IMR-90 (cell line): ENCODE measurements at regions not wholly inside any gene's neighbourhood (a gene's known extent, or its start where the extent isn't known, plus 50 kb on each side); places are given as distances from the start of the nearest gene placed in this dataset.
A peak's percentile ranks its signal among the peaks of the same experiment; 100 is the strongest.

ENCODE experiments used
- ATAC-seq: fragments of 200-7000 bp; cut with Tn5 transposase; 2 replicates; pipeline ENCODE4 v1.9.1; 2020; ENCODE audit warnings: low read depth, mild to moderate bottlenecking, moderate library complexity
- BruUV-seq: library from RNA; stranded (reverse); fragments of 400-500 nt; replicated peaks from 2 replicates; lab custom pipeline; 2021; lab: Mats Ljungman, UMichigan
- CTCF ChIA-PET: fragments of 300-600 bp; formaldehyde crosslinking; extraction: SDS; loops from one replicate; lab custom pipeline; 2021; ENCODE audit warnings: antibody characterized with exemption; lab: Yijun Ruan, JAX
- POLR2A ChIA-PET: fragments of 300-600 bp; sonication (Branson Sonifier 250); formaldehyde crosslinking; loops from one replicate; lab custom pipeline; 2022; ENCODE audit warnings: antibody characterized with exemption; ENCODE audit not compliant: unreplicated experiment; lab: Charles Lee
- DNase-seq: peaks from one replicate; pipeline ENCODE4 v3.0.0; 2013
- H2AFZ ChIP-seq: replicated peaks from 2 replicates; pipeline ENCODE3; 2013; ENCODE audit warnings: low read length, mild to moderate bottlenecking; ENCODE audit not compliant: poor library complexity
- H2AK5ac ChIP-seq: 2 replicates; pipeline ENCODE4 v1.6.1; 2013; ENCODE audit warnings: low read depth, low read length, inconsistent platforms
- H2AK9ac ChIP-seq: replicated peaks from 2 replicates; pipeline ENCODE3; 2013; ENCODE audit warnings: mild to moderate bottlenecking, low read depth, low read length, moderate library complexity; ENCODE audit not compliant: poor library complexity
- H2BK120ac ChIP-seq: 2 replicates; pipeline ENCODE4 v1.6.1; 2013; ENCODE audit warnings: low read depth, low read length, inconsistent platforms
- H2BK15ac ChIP-seq: 3 replicates; pipeline ENCODE4 v1.6.1; 2013; ENCODE audit warnings: low read depth, low read length, inconsistent platforms
- H2BK20ac ChIP-seq: 2 replicates; pipeline ENCODE4 v1.6.1; 2013; ENCODE audit warnings: low read depth, mild to moderate bottlenecking, inconsistent platforms, low read length, moderate library complexity
- H2BK5ac ChIP-seq: 2 replicates; pipeline ENCODE4 v1.6.1; 2013; ENCODE audit warnings: mild to moderate bottlenecking, low read depth, low read length, inconsistent platforms; ENCODE audit not compliant: poor library complexity, severe bottlenecking
- H3K14ac ChIP-seq: replicated peaks from 2 replicates; pipeline ENCODE4 v1.6.1; 2013; ENCODE audit warnings: low read depth, low read length, inconsistent platforms
- H3K18ac ChIP-seq: 2 replicates; pipeline ENCODE4 v1.6.1; 2013; ENCODE audit warnings: low read depth, low read length, control low read depth
- H3K23ac ChIP-seq: 2 replicates; pipeline ENCODE4 v1.6.1; 2013; ENCODE audit warnings: low read depth, low read length, inconsistent platforms
- H3K27ac ChIP-seq: 2 replicates; pipeline ENCODE4 v1.5.1; 2013; ENCODE audit warnings: mild to moderate bottlenecking, control low read depth, low read length; ENCODE audit not compliant: insufficient read depth
- H3K27me3 ChIP-seq: 2 replicates; pipeline ENCODE4 v1.6.1; 2013; ENCODE audit warnings: low read length; ENCODE audit not compliant: control insufficient read depth, insufficient read depth
- H3K36me3 ChIP-seq: 2 replicates; pipeline ENCODE4 v1.6.1; 2013; ENCODE audit warnings: low read length, mixed read lengths; ENCODE audit not compliant: control insufficient read depth, insufficient read depth
- H3K4ac ChIP-seq: 2 replicates; pipeline ENCODE4 v1.6.1; 2013; ENCODE audit warnings: low read depth, low read length, inconsistent platforms
- H3K4me1 ChIP-seq: 2 replicates; pipeline ENCODE4 v1.6.1; 2013; ENCODE audit warnings: low read length, mixed read lengths; ENCODE audit not compliant: control insufficient read depth, insufficient read depth
- H3K4me2 ChIP-seq: 2 replicates; pipeline ENCODE4 v1.6.1; 2013; ENCODE audit warnings: low read depth, mild to moderate bottlenecking, control low read depth, low read length, moderate library complexity
- H3K4me3 ChIP-seq: 2 replicates; pipeline ENCODE4 v1.5.1; 2013; ENCODE audit warnings: low read depth, mild to moderate bottlenecking, control low read depth, low read length, moderate library complexity; ENCODE audit not compliant: insufficient read depth
- H3K56ac ChIP-seq: 2 replicates; pipeline ENCODE4 v1.6.1; 2013; ENCODE audit warnings: low read length, inconsistent platforms; ENCODE audit not compliant: insufficient read depth; ENCODE audit errors: extremely low read depth
- H3K79me1 ChIP-seq, 2 experiments: 2 replicates each; pipeline ENCODE4 v1.6.1; 2013; ENCODE audit warnings: low read length in 2 of 2, inconsistent platforms in 1 of 2, low read depth in 1 of 2
- H3K9ac ChIP-seq: 2 replicates; pipeline ENCODE4 v1.6.1; 2013; ENCODE audit warnings: low read depth, low read length, control low read depth
- H3K9me1 ChIP-seq: 2 replicates; pipeline ENCODE4 v1.6.1; 2013; ENCODE audit warnings: low read length, inconsistent platforms; ENCODE audit not compliant: insufficient read depth
- H3K9me3 ChIP-seq: 2 replicates; pipeline ENCODE4 v1.6.1; 2013; ENCODE audit warnings: low read length; ENCODE audit not compliant: control insufficient read depth, insufficient read depth
- H4K20me1 ChIP-seq: 2 replicates; pipeline ENCODE4 v1.6.1; 2013; ENCODE audit warnings: low read length, inconsistent platforms; ENCODE audit not compliant: insufficient read depth
- H4K5ac ChIP-seq: 2 replicates; pipeline ENCODE4 v1.6.1; 2013; ENCODE audit warnings: mild to moderate bottlenecking, low read depth, low read length, control low read depth
- H4K8ac ChIP-seq, 2 experiments: 2 replicates each; pipeline ENCODE4 v1.6.1; 2013; ENCODE audit warnings: low read depth in 2 of 2, low read length in 2 of 2, control low read depth in 1 of 2, inconsistent platforms in 1 of 2
- H4K91ac ChIP-seq: 2 replicates; pipeline ENCODE4 v1.6.1; 2013; ENCODE audit warnings: low read depth, low read length, inconsistent platforms; ENCODE audit not compliant: insufficient read depth
- CHD1 ChIP-seq: IDR thresholded peaks from 2 replicates; pipeline ENCODE4 v1.6.1; 2012; ENCODE audit warnings: low read depth, low read length, improper control_type of control experiment
- POLR2A ChIP-seq: IDR thresholded peaks from 2 replicates; pipeline ENCODE4 v1.6.1; 2012; ENCODE audit warnings: mild to moderate bottlenecking, low read depth, low read length
- RFX5 ChIP-seq: IDR thresholded peaks from 2 replicates; pipeline ENCODE4 v1.8.0; 2012; ENCODE audit warnings: low read depth, mild to moderate bottlenecking, low read length, moderate library complexity
- WGBS, 2 experiments: methylation state at CpG; one replicate each; pipeline versions ENCODE4 v1.1.5 to v1.1.7; 2013; ENCODE audit warnings: missing lambda C conversion rate in 2 of 2; ENCODE audit not compliant: insufficient read length in 1 of 2; ENCODE audit errors: extremely low coverage in 2 of 2; 5-methylcytosine and 5-hydroxymethylcytosine counted together
- dilution Hi-C: fragments of 300-500 bp; cut with HindIII; formaldehyde crosslinking; loops from one replicate; pipeline ENCODE4 v1.14.3; 2018; ENCODE audit warnings: low sequenced_read_pairs; ENCODE audit not compliant: unreplicated experiment
- in situ Hi-C: fragments of 300-500 bp; cut with MboI; formaldehyde crosslinking; loops from 3 replicates; pipeline ENCODE4 v1.14.3; 2019; ENCODE audit warnings: low sequenced_read_pairs, inconsistent platforms, mixed read lengths
- intact Hi-C: fragments of 100-400 bp; cut with micrococcal nuclease; formaldehyde crosslinking; loops from 2 replicates; pipeline ENCODE4 v1.10.0; 2022
- TF ChIP-seq, protein P1 (sequence below): fragments of 150-350 bp; IDR thresholded peaks from 2 replicates; pipeline ENCODE4 v1.6.1; 2017; ENCODE audit warnings: mild to moderate bottlenecking, antibody characterized with exemption, low read length, low read depth
- TF ChIP-seq, protein P2 (sequence below): conservative IDR thresholded peaks from 2 replicates; pipeline ENCODE4 v1.5.1; 2012; ENCODE audit warnings: mild to moderate bottlenecking, low read depth, low read length, improper control_type of control experiment

DNA sequence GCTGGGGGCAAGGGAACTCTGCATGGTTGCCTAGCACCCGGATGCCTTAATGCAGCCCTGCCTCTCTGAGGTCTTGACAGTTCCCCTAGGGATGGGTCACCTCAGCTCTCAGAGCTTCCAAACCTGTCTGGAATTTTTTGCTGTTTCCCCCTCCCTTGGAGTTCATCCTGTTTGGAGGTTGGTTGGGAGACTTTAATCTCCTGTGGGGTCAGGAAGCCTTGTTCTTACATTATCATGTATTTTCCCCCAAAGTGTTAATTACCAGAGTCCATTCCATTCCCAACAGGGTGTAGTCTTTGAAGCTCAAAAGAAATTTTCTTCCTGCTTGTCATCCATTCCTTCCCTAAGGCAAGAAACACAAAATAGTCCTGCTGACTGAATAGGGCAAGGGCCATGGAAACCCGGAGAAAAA, 150.3 kb upstream of the SPRY4 start:
- Histone ChIP-seq H3K9me3 (peaks cover 4% of the 10 kb centered on the region; the same call in 1 of the 2 replicates), H2AFZ (no peak overlapping the region), H3K4me2 (no peak overlapping the region), H3K23ac (peak overlapping the region; percentile 57; the same call in 1 of the 2 replicates), H3K4ac (0 out of 2 replicates have a peak overlapping the region, but pooled peaks have one; percentile 3), H3K36me3 (no peaks in the 10 kb centered on the region), H3K56ac (no peak overlapping the region), H2BK15ac (peak overlapping the region; percentile 86), H3K4me3 (no peak overlapping the region), H2AK9ac (no peak overlapping the region), H4K20me1 (no peaks in the 10 kb centered on the region), H3K4me1 (peaks cover 5% of the 10 kb centered on the region; the same call in 1 of the 2 replicates), H4K91ac (no peak overlapping the region; the same call in 1 of the 2 replicates), H3K18ac (no peak overlapping the region), H4K5ac (no peak overlapping the region), H3K79me1 (peaks cover 3 to 12% of the 10 kb centered on the region in 2 experiments; a peak in 1 of 4 replicates), H3K27ac (no peak overlapping the region), H3K9ac (no peak overlapping the region), H2BK20ac (peak overlapping the region; percentile 55; the same call in 1 of the 2 replicates), H3K9me1 (peaks cover 15% of the 10 kb centered on the region), H3K14ac (peak overlapping the region; percentile 43; the same call in 1 of the 2 replicates), H2BK5ac (no peak overlapping the region), H2AK5ac (peak overlapping the region; percentile 80), H2BK120ac (peak overlapping the region; percentile 16; the same call in 1 of the 2 replicates), H4K8ac (peak overlapping the region; percentile 25 to 47; a peak in 1 of 4 replicates), H3K27me3 (no peaks in the 10 kb centered on the region)
- ATAC-seq = no peak
- POLR2A ChIA-PET = no interaction called here
- in situ Hi-C loops = no loop called here
- TF ChIP-seq POLR2A (no peak), RFX5 (no peak), CHD1 (no peak)
- TF ChIP-seq, protein P1, sequence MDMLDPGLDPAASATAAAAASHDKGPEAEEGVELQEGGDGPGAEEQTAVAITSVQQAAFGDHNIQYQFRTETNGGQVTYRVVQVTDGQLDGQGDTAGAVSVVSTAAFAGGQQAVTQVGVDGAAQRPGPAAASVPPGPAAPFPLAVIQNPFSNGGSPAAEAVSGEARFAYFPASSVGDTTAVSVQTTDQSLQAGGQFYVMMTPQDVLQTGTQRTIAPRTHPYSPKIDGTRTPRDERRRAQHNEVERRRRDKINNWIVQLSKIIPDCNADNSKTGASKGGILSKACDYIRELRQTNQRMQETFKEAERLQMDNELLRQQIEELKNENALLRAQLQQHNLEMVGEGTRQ = no peak
- TF ChIP-seq, protein P2, sequence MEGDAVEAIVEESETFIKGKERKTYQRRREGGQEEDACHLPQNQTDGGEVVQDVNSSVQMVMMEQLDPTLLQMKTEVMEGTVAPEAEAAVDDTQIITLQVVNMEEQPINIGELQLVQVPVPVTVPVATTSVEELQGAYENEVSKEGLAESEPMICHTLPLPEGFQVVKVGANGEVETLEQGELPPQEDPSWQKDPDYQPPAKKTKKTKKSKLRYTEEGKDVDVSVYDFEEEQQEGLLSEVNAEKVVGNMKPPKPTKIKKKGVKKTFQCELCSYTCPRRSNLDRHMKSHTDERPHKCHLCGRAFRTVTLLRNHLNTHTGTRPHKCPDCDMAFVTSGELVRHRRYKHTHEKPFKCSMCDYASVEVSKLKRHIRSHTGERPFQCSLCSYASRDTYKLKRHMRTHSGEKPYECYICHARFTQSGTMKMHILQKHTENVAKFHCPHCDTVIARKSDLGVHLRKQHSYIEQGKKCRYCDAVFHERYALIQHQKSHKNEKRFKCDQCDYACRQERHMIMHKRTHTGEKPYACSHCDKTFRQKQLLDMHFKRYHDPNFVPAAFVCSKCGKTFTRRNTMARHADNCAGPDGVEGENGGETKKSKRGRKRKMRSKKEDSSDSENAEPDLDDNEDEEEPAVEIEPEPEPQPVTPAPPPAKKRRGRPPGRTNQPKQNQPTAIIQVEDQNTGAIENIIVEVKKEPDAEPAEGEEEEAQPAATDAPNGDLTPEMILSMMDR = no peak
- no peak for DNase-seq
- dilution Hi-C loops = no loop called here
- CTCF ChIA-PET = no interaction called here
- BruUV-seq = no TSS peak
- WGBS, 2 experiments = 40% methylated on average over 1 of the region's 2 CpGs; no CpG with 5 or more reads in 1 of the 2 experiments
- intact Hi-C loops = no loop called here
